K562 (cell line): ENCODE measurements at regions not wholly inside any gene's neighbourhood (a gene's known extent, or its start where the extent isn't known, plus 50 kb on each side); places are given as distances from the start of the nearest gene placed in this dataset.

Experiments
- ATAC-seq: fragments of 200-7000 bp; cut with Tn5 transposase; 3 replicates; pipeline ENCODE4 v1.9.1; 2020; ENCODE audit warnings: moderate library complexity
- BruUV-seq: library from RNA; stranded (reverse); fragments of 400-500 nt; replicated peaks from 2 replicates; lab custom pipeline; 2021; lab: Mats Ljungman, UMichigan
- CTCF ChIA-PET: fragments of 300-600 bp; formaldehyde crosslinking; extraction: SDS; loops from one replicate; lab custom pipeline; 2021; ENCODE audit warnings: low intra/inter-chr PET ratio; lab: Yijun Ruan, JAX
- POLR2A ChIA-PET: fragments of 300-600, 350-650 bp; sonication (Branson Sonifier 250); formaldehyde crosslinking; extraction: SDS; loops from one replicate; lab custom pipeline; 2021; ENCODE audit warnings: antibody characterized with exemption, inconsistent platforms; lab: Yijun Ruan, JAX
- DNase-seq, 4 experiments: peaks; one replicate each; pipeline versions ENCODE4 v3.0.0 to v3.0.0-alpha.2; 2011 to 2018; ENCODE audit warnings: low spot score in 3 of 4, mixed read lengths in 3 of 4; ENCODE audit errors: extremely low read depth in 1 of 4
- FAIRE-seq: peaks from 2 replicates; lab custom pipeline; 2011; peaks lifted over from hg19 to GRCh38; lab: Jason Lieb, UNC
- H2AFZ ChIP-seq: 2 replicates; pipeline ENCODE4 v1.6.0; 2011; ENCODE audit warnings: low read depth, low read length, control low read depth, inconsistent platforms
- H3K27ac ChIP-seq: fragments of 200-600 bp; 3 replicates; pipeline ENCODE4 v1.8.0; 2011; ENCODE audit warnings: low read depth, mild to moderate bottlenecking, control low read depth, inconsistent platforms, low read length, moderate library complexity, mixed read lengths; ENCODE audit errors: extremely low read depth
- H3K27me3 ChIP-seq, 2 experiments: fragments of 300-600 bp in 1 of 2; 2 replicates in 1 of 2; 3 replicates in 1 of 2; pipeline versions ENCODE4 v1.6.0 to v1.8.0; 2011; ENCODE audit warnings: inconsistent platforms in 2 of 2, low read length in 2 of 2, mild to moderate bottlenecking in 1 of 2, mixed read lengths in 1 of 2, moderate library complexity in 1 of 2; ENCODE audit not compliant: control insufficient read depth in 2 of 2, insufficient read depth in 2 of 2
- H3K36me3 ChIP-seq: fragments of 300-600 bp; 3 replicates; pipeline ENCODE4 v1.8.0; 2011; ENCODE audit warnings: mild to moderate bottlenecking, low read length, inconsistent platforms; ENCODE audit not compliant: control insufficient read depth, insufficient read depth
- H3K4me1 ChIP-seq, 2 experiments: fragments of 200-600 bp in 1 of 2; replicated peaks in 1 of 2; 2 replicates in 1 of 2; 3 replicates in 1 of 2; pipeline versions ENCODE4 v1.5.1 to v1.8.0; 2011; ENCODE audit warnings: inconsistent platforms in 2 of 2, low read length in 2 of 2, mild to moderate bottlenecking in 1 of 2, mixed read lengths in 1 of 2, moderate library complexity in 1 of 2; ENCODE audit not compliant: control insufficient read depth in 2 of 2, insufficient read depth in 2 of 2
- H3K4me2 ChIP-seq: 2 replicates; pipeline ENCODE4 v1.6.1; 2011; ENCODE audit warnings: low read length, control low read depth, inconsistent platforms, mixed read lengths; ENCODE audit not compliant: insufficient read depth
- H3K4me3 ChIP-seq: fragments of 200-600 bp; sonication (generic), shearing (Covaris generic); 2 replicates; pipeline ENCODE4 v1.5.1; 2016; ENCODE audit warnings: control low read depth, inconsistent platforms
- H3K79me2 ChIP-seq: fragments of 200-600 bp; 3 replicates; pipeline ENCODE4 v1.8.0; 2011; ENCODE audit warnings: low read length, inconsistent platforms; ENCODE audit not compliant: control insufficient read depth, insufficient read depth
- H3K9ac ChIP-seq, 2 experiments: 2 replicates each; pipeline versions ENCODE4 v1.6.0 to v1.6.1; 2011; ENCODE audit warnings: low read depth in 2 of 2, low read length in 2 of 2, control low read depth in 1 of 2, inconsistent platforms in 1 of 2, mild to moderate bottlenecking in 1 of 2, mixed read lengths in 1 of 2; ENCODE audit not compliant: insufficient read depth in 1 of 2
- H3K9me1 ChIP-seq: one replicate; pipeline ENCODE4 v1.6.0; 2011; ENCODE audit warnings: inconsistent platforms, mild to moderate bottlenecking, low read length, moderate library complexity; ENCODE audit not compliant: control insufficient read depth, insufficient read depth
- H3K9me3 ChIP-seq: replicated peaks from 2 replicates; pipeline ENCODE4 v1.5.1; 2011; ENCODE audit warnings: low read depth, low read length, inconsistent platforms; ENCODE audit not compliant: control insufficient read depth, insufficient read depth
- H4K20me1 ChIP-seq: replicated peaks from 2 replicates; pipeline ENCODE4 v1.6.1; 2011; ENCODE audit warnings: low read length, inconsistent platforms, mixed read lengths; ENCODE audit not compliant: control insufficient read depth, insufficient read depth
- ADNP ChIP-seq: fragments of 200-800 bp; sonication (Bioruptor generic); IDR thresholded peaks from 2 replicates; pipeline ENCODE4 v1.6.1; 2016; ENCODE audit warnings: missing genetic modification characterization, missing compliant biosample characterization
- ARHGAP35 ChIP-seq: fragments of 450-650 bp; IDR thresholded peaks from 2 replicates; pipeline ENCODE4 v1.6.1; 2018; ENCODE audit not compliant: partially characterized antibody
- MCM7 ChIP-seq, 2 experiments: fragments of 450-650 bp; IDR thresholded peaks; 2 replicates each; pipeline ENCODE4 v1.6.1; 2016 to 2018
- MED1 ChIP-seq: sonication (generic); formaldehyde crosslinking; IDR thresholded peaks from 2 replicates; pipeline ENCODE4 v1.8.1; 2023; ENCODE audit warnings: missing genetic modification reagents, borderline replicate concordance
- MYBL2 ChIP-seq, 2 experiments: fragments of 450-650 bp in 1 of 2; sonication (generic) in 1 of 2; formaldehyde crosslinking in 1 of 2; IDR thresholded peaks; 2 replicates each; pipeline versions ENCODE4 v1.6.1 to v1.8.1; 2017 to 2022; ENCODE audit warnings: borderline replicate concordance in 1 of 2, inconsistent platforms in 1 of 2, low read depth in 1 of 2, mild to moderate bottlenecking in 1 of 2, missing genetic modification reagents in 1 of 2, moderate library complexity in 1 of 2
- NEUROD1 ChIP-seq: fragments of 150-350 bp; IDR thresholded peaks from 2 replicates; pipeline ENCODE4 v1.6.1; 2014; ENCODE audit warnings: borderline replicate concordance, low read length, low read depth; ENCODE audit not compliant: partially characterized antibody
- SIRT6 ChIP-seq: IDR thresholded peaks from one replicate; pipeline ENCODE4 v1.6.1; 2012; ENCODE audit warnings: low read depth, mild to moderate bottlenecking, control low read depth, inconsistent platforms, low read length, moderate library complexity
- SP2 ChIP-seq: IDR thresholded peaks from 2 replicates; pipeline ENCODE4 v1.6.1; 2011; ENCODE audit warnings: mild to moderate bottlenecking, low read depth, low read length, moderate library complexity; ENCODE audit not compliant: poor library complexity, severe bottlenecking; ENCODE audit errors: extremely low read depth
- SRSF3 ChIP-seq: fragments of 200-400 bp; formaldehyde crosslinking; IDR thresholded peaks from 2 replicates; pipeline ENCODE4 v1.6.1; 2016; ENCODE audit warnings: mild to moderate bottlenecking, low read length, moderate library complexity; ENCODE audit not compliant: insufficient read depth
- TFAM ChIP-seq: fragments of 250-450 bp; sonication (Bioruptor Pico); conservative IDR thresholded peaks from 2 replicates; pipeline ENCODE4 v1.5.0; 2021; ENCODE audit warnings: mild to moderate bottlenecking, moderate library complexity
- ZKSCAN3 ChIP-seq: fragments of 250-450 bp; sonication (Bioruptor Pico); IDR thresholded peaks from 2 replicates; pipeline ENCODE4 v1.4.0; 2020
- ZNF134 ChIP-seq: fragments of 250-450 bp; sonication (Bioruptor Pico); conservative IDR thresholded peaks from 2 replicates; pipeline ENCODE4 v1.4.0; 2020
- ZNF263 ChIP-seq: sonication (generic); formaldehyde crosslinking; IDR thresholded peaks from 2 replicates; pipeline ENCODE4 v1.8.0; 2022; ENCODE audit warnings: mild to moderate bottlenecking, missing genetic modification reagents, borderline replicate concordance
- ZZZ3 ChIP-seq: fragments of 450-650 bp; IDR thresholded peaks from 2 replicates; pipeline ENCODE4 v1.6.1; 2016; ENCODE audit warnings: antibody characterized with exemption, mild to moderate bottlenecking, moderate library complexity
- WGBS: fragments of 100-300 bp; shearing (Covaris generic); methylation state at CpG from one replicate; pipeline ENCODE4 v1.1.6; 2016; ENCODE audit warnings: low coverage, mixed read lengths; ENCODE audit not compliant: insufficient coverage; ENCODE audit errors: missing lambda C conversion rate; 5-methylcytosine and 5-hydroxymethylcytosine counted together
- in situ Hi-C: fragments of 300-500 bp; cut with MboI; formaldehyde crosslinking; loops from 4 replicates; pipeline ENCODE4 v1.15.0; 2018; ENCODE audit warnings: inconsistent platforms, mixed read lengths
- intact Hi-C: fragments of 100-400 bp; cut with micrococcal nuclease; formaldehyde crosslinking; loops from 2 replicates; pipeline ENCODE4 v1.14.2; 2022
- TF ChIP-seq, protein P1 (sequence below): fragments of 250-450 bp; sonication (Bioruptor Pico); IDR thresholded peaks from 2 replicates; pipeline ENCODE4 v1.5.0; 2022; ENCODE audit warnings: mild to moderate bottlenecking
- TF ChIP-seq, protein P2 (sequence below): fragments of 450-650 bp; formaldehyde crosslinking; IDR thresholded peaks from 2 replicates; pipeline ENCODE4 v1.4.0; 2020; ENCODE audit warnings: mild to moderate bottlenecking, moderate library complexity

DNA sequence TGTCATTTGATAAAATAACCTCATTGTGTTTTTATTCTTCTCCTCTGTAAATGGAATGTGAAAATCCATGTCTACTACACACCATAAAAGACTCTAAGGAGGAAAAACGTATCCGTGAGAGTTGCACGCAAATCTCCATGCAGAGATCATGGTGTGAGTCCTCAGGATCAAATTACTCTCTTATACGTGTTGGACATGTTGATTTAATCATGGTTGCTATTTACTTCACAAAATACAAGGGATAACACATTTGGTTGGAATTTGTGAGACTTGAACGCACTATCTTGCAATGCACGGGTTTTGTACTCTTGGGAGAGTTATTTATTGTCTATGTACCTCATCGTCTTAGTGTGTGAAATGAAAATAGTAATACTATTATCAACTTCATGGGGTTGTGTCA is 128.0 kb upstream of the RASSF8 start:
- WGBS, result 0% methylated on average over 7 of the region's 7 CpGs

DNA sequence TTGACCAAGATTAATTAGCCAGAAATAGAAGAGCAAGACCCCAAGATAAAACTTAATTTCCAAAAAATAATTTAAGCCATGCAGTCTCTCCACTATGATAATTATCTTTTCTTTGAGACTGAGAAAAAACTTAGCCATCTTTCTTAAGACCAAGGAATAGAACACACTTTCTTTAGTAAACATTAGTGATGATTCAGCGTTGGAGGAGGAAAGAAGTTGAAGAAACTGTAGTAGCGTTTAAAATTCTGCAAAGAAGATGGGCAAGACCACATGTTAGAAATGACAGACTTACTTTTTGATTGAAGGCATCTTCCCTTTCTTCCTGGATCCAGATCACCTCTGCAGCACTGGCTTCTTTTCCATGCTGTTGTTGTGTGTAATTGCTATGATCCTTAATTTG is 124.8 kb upstream of the RASSF8 start:
- intact Hi-C loops (no loop called here), in situ Hi-C loops (no loop called here)
- POLR2A ChIA-PET, result no interaction called here
- H3K79me2 ChIP-seq, result no peaks in the 10 kb centered on the region
- no peak for FAIRE-seq
- no peak overlapping the region for H3K4me3 ChIP-seq
- no TSS peak for BruUV-seq
- CTCF ChIA-PET, result no interaction called here
- no peak overlapping the region for H3K9ac ChIP-seq
- no peak overlapping the region for H2AFZ ChIP-seq
- no peak for ATAC-seq
- H3K9me1 ChIP-seq, result no peaks in the 10 kb centered on the region
- H3K27me3 ChIP-seq, result no peaks in the 10 kb centered on the region
- 4% methylated on average over 2 of the region's 2 CpGs for WGBS
- H3K4me1 ChIP-seq, result no peaks in the 10 kb centered on the region
- no peaks in the 10 kb centered on the region for H4K20me1 ChIP-seq
- H3K9me3 ChIP-seq, result no peaks in the 10 kb centered on the region
- no peak for DNase-seq
- H3K4me2 ChIP-seq, result no peak overlapping the region
- no peak overlapping the region for H3K27ac ChIP-seq
- no peaks in the 10 kb centered on the region for H3K36me3 ChIP-seq
- TF ChIP-seq ARHGAP35 (no peak), SRSF3 (no peak), MED1 (CRISPR knock-in tag) (no peak), ZNF134 (CRISPR knock-in tag) (no peak), ADNP (no peak), ZKSCAN3 (CRISPR knock-in tag) (no peak), NEUROD1 (no peak), ZZZ3 (no peak)
- TF ChIP-seq, protein P1, sequence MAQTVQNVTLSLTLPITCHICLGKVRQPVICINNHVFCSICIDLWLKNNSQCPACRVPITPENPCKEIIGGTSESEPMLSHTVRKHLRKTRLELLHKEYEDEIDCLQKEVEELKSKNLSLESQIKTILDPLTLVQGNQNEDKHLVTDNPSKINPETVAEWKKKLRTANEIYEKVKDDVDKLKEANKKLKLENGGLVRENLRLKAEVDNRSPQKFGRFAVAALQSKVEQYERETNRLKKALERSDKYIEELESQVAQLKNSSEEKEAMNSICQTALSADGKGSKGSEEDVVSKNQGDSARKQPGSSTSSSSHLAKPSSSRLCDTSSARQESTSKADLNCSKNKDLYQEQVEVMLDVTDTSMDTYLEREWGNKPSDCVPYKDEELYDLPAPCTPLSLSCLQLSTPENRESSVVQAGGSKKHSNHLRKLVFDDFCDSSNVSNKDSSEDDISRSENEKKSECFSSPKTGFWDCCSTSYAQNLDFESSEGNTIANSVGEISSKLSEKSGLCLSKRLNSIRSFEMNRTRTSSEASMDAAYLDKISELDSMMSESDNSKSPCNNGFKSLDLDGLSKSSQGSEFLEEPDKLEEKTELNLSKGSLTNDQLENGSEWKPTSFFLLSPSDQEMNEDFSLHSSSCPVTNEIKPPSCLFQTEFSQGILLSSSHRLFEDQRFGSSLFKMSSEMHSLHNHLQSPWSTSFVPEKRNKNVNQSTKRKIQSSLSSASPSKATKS (CRISPR knock-in tag), result no peak
- TF ChIP-seq, protein P2, sequence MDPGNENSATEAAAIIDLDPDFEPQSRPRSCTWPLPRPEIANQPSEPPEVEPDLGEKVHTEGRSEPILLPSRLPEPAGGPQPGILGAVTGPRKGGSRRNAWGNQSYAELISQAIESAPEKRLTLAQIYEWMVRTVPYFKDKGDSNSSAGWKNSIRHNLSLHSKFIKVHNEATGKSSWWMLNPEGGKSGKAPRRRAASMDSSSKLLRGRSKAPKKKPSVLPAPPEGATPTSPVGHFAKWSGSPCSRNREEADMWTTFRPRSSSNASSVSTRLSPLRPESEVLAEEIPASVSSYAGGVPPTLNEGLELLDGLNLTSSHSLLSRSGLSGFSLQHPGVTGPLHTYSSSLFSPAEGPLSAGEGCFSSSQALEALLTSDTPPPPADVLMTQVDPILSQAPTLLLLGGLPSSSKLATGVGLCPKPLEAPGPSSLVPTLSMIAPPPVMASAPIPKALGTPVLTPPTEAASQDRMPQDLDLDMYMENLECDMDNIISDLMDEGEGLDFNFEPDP (CRISPR knock-in tag), result no peak

More for the DNA sequence above, 128.0 kb upstream of the RASSF8 start:
- H3K9ac ChIP-seq, result no peak overlapping the region
- CTCF ChIA-PET, result no interaction called here
- no peaks in the 10 kb centered on the region for H3K9me3 ChIP-seq
- no peaks in the 10 kb centered on the region for H3K9me1 ChIP-seq
- H3K4me1 ChIP-seq, result no peaks in the 10 kb centered on the region
- H3K27ac ChIP-seq, result no peak overlapping the region
- POLR2A ChIA-PET, result interaction anchor here (0.6 kb wide), 1 partner anchor 207 kb away, joined by 4 read pairs; no protein-coding TSS in a partner anchor
- intact Hi-C loops, result no loop called here
- no peaks in the 10 kb centered on the region for H3K79me2 ChIP-seq
- ATAC-seq, result no peak
- FAIRE-seq, result no peak
- H3K4me2 ChIP-seq, result no peak overlapping the region
- no peaks in the 10 kb centered on the region for H4K20me1 ChIP-seq
- in situ Hi-C loops, result no loop called here
- H3K4me3 ChIP-seq, result no peak overlapping the region
- no peak for TF ChIP-seq SIRT6
- TF ChIP-seq ZNF263 (CRISPR knock-in tag), result no peak
- TF ChIP-seq MCM7 (IDR thresholded peaks at IDR 0.05), result no peak
- no peak for TF ChIP-seq TFAM
- TF ChIP-seq MYBL2 (IDR thresholded peaks at IDR 0.05; ENCODE audit: low read depth), result no peak
- no peak for TF ChIP-seq MYBL2 (CRISPR knock-in tag; IDR thresholded peaks at IDR 0.05; ENCODE audit: borderline replicate concordance)
- no peak for TF ChIP-seq SP2
- TF ChIP-seq, all 486 proteins: peak for 0
- H3K27me3 ChIP-seq, result no peaks in the 10 kb centered on the region
- no peak overlapping the region for H2AFZ ChIP-seq
- DNase-seq, result no peak
- no TSS peak for BruUV-seq
- no peaks in the 10 kb centered on the region for H3K36me3 ChIP-seq
